Prostate gland (tissue), 2 donors: ENCODE measurements at regions not wholly inside any gene's neighbourhood (a gene's known extent, or its start where the extent isn't known, plus 50 kb on each side); places are given as distances from the start of the nearest gene placed in this dataset.

Experiments used
- POLR2A ChIP-seq: fragments of 450-650 bp; IDR thresholded peaks from one replicate; pipeline ENCODE4 v1.6.1; 2016; ENCODE audit warnings: antibody characterized with exemption, mild to moderate bottlenecking
- TF ChIP-seq, protein P1 (sequence below), 4 experiments: fragments of 200-600 bp in 2 of 4; fragments of 450-650 bp in 2 of 4; sonication (generic) in 2 of 4; IDR thresholded peaks; 1 replicate in 3 of 4; 2 replicates in 1 of 4; pipeline ENCODE4 v1.5.1; 2016 to 2019; ENCODE audit warnings: antibody characterized with exemption in 4 of 4, mild to moderate bottlenecking in 2 of 4, moderate library complexity in 2 of 4

DNA sequence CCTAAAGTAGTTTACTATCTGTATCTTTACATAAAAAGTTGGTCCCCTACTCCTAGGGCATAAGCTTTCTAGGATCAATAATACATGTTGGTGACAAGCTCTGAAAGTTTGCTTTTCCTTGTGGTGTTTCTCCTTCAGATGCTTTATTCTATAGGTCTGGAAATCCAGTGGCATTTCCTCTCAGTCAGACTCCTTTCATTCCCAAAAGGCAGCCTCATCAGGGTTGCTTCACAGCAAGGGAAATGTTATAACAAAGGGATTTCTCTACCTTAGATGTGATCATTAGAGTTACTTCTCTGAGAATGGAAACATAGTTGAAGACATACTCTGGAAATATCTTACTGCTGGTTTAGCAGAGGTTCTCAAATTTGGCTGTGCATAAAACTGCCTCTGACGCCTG is 1072.4 kb upstream of the ZEB2 start:
- no peak for TF ChIP-seq POLR2A
- TF ChIP-seq, protein P1, sequence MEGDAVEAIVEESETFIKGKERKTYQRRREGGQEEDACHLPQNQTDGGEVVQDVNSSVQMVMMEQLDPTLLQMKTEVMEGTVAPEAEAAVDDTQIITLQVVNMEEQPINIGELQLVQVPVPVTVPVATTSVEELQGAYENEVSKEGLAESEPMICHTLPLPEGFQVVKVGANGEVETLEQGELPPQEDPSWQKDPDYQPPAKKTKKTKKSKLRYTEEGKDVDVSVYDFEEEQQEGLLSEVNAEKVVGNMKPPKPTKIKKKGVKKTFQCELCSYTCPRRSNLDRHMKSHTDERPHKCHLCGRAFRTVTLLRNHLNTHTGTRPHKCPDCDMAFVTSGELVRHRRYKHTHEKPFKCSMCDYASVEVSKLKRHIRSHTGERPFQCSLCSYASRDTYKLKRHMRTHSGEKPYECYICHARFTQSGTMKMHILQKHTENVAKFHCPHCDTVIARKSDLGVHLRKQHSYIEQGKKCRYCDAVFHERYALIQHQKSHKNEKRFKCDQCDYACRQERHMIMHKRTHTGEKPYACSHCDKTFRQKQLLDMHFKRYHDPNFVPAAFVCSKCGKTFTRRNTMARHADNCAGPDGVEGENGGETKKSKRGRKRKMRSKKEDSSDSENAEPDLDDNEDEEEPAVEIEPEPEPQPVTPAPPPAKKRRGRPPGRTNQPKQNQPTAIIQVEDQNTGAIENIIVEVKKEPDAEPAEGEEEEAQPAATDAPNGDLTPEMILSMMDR (IDR thresholded peaks at IDR 0.05), result no peak
